ENCODE measurements at regions not wholly inside any gene's neighbourhood (a gene's known extent, or its start where the extent isn't known, plus 50 kb on each side); places are given as distances from the start of the nearest gene placed in this dataset.

DNA sequence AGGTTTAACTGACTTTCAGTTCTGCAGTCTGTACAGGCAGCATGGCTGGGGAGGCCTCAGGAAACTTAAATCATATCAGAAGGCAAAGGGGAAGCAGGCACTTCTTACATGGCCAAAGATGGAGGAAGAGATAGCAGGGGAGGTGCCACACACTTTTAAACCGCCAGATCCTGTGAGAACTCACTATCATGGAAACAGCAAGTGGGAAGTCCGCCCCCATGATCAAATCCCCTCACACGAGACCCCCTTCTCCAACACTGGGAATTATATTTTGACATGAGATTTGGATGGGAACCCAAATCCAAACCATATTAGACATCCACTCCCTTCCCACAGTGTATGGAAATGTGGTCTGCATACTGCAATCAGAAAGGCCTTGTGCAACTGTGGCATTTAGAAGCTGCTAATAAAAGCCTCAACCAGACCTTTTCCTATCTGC is 148.2 kb downstream of the FCRL5 start:
- Histone ChIP-seq H3K36me3 (ENCODE audit: control insufficient read depth, insufficient read depth, low read length) (no peaks in the 10 kb centered on the region; the same call in 1 of the 2 replicates), H3K9me3 (no peaks in the 10 kb centered on the region), H3K4me3 (ENCODE audit: low read depth, low read length) (no peak overlapping the region), H3K4me1 (peaks cover 7% of the 10 kb centered on the region; the same call in 1 of the 2 replicates), H3K27me3 (replicated peaks; ENCODE audit: control insufficient read depth, insufficient read depth, low read length) (no peaks in the 10 kb centered on the region)
- BruUV-seq (replicated peaks): no TSS peak
- no peak for DNase-seq
- CTCF ChIA-PET: no interaction called here
- no peaks in the 10 kb centered on the region for H3K36me3 Mint-ChIP-seq (ENCODE audit: insufficient read depth, unreplicated experiment)
- H3K9me3 Mint-ChIP-seq (ENCODE audit: unreplicated experiment): no peaks in the 10 kb centered on the region
- POLR2A ChIA-PET: no interaction called here
- H3K4me3 Mint-ChIP-seq (ENCODE audit: unreplicated experiment): no peak overlapping the region
- intact Hi-C loops (cut with micrococcal nuclease; ENCODE audit: unreplicated experiment): no loop called here
- no peaks in the 10 kb centered on the region for H3K4me1 Mint-ChIP-seq (ENCODE audit: low read depth, unreplicated experiment)
- no peak overlapping the region for H3K27ac Mint-ChIP-seq (ENCODE audit: unreplicated experiment)
- no peaks in the 10 kb centered on the region for H3K27me3 Mint-ChIP-seq (ENCODE audit: insufficient read depth, unreplicated experiment)
- TF ChIP-seq, protein P1, sequence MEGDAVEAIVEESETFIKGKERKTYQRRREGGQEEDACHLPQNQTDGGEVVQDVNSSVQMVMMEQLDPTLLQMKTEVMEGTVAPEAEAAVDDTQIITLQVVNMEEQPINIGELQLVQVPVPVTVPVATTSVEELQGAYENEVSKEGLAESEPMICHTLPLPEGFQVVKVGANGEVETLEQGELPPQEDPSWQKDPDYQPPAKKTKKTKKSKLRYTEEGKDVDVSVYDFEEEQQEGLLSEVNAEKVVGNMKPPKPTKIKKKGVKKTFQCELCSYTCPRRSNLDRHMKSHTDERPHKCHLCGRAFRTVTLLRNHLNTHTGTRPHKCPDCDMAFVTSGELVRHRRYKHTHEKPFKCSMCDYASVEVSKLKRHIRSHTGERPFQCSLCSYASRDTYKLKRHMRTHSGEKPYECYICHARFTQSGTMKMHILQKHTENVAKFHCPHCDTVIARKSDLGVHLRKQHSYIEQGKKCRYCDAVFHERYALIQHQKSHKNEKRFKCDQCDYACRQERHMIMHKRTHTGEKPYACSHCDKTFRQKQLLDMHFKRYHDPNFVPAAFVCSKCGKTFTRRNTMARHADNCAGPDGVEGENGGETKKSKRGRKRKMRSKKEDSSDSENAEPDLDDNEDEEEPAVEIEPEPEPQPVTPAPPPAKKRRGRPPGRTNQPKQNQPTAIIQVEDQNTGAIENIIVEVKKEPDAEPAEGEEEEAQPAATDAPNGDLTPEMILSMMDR (IDR thresholded peaks at IDR 0.05; ENCODE audit: insufficient read depth in 1 of 2, low read depth in 1 of 2, low read length in 1 of 2, severe bottlenecking in 1 of 2, unreplicated experiment in 1 of 2): no peak

DNA sequence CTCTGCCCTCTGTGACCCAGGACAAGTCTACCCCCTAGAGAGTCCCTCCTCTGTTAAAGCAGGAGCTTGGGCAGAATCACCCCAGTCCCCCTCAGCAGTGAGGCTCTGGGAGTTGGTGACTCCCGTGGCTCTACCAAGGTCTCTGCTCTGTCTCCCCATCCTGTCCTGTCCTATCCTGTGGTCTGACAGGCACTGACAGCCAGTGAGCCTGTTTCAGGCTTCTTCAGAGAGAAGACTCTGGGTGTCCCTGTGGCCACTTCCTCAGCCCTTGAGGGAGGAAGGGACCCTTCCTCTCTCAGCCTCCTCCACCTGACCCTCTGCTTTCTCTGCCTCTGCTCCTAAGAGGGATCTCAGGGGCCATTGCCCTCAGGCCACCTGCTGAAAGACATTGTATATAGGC is 148.7 kb downstream of the FCRL5 start:
- Mint-ChIP-seq H3K4me1 (ENCODE audit: low read depth, unreplicated experiment) (no peaks in the 10 kb centered on the region), H3K27ac (ENCODE audit: unreplicated experiment) (no peak overlapping the region), H3K9me3 (ENCODE audit: unreplicated experiment) (no peaks in the 10 kb centered on the region), H3K27me3 (ENCODE audit: insufficient read depth, unreplicated experiment) (no peaks in the 10 kb centered on the region), H3K4me3 (ENCODE audit: unreplicated experiment) (no peak overlapping the region), H3K36me3 (ENCODE audit: insufficient read depth, unreplicated experiment) (no peaks in the 10 kb centered on the region)
- Histone ChIP-seq H3K4me1 (peaks cover 7% of the 10 kb centered on the region; the same call in 1 of the 2 replicates), H3K27me3 (replicated peaks; ENCODE audit: control insufficient read depth, insufficient read depth, low read length) (no peaks in the 10 kb centered on the region), H3K4me3 (ENCODE audit: low read depth, low read length) (no peak overlapping the region), H3K36me3 (ENCODE audit: control insufficient read depth, insufficient read depth, low read length) (no peaks in the 10 kb centered on the region; the same call in 1 of the 2 replicates), H3K9me3 (no peaks in the 10 kb centered on the region)
- DNase-seq: no peak
- intact Hi-C loops (cut with micrococcal nuclease; ENCODE audit: unreplicated experiment): no loop called here
- CTCF ChIA-PET: no interaction called here
- BruUV-seq (replicated peaks): no TSS peak
- TF ChIP-seq, protein P1 (IDR thresholded peaks at IDR 0.05; ENCODE audit: insufficient read depth in 1 of 2, low read depth in 1 of 2, low read length in 1 of 2, severe bottlenecking in 1 of 2, unreplicated experiment in 1 of 2): no peak
- POLR2A ChIA-PET: no interaction called here

DNA sequence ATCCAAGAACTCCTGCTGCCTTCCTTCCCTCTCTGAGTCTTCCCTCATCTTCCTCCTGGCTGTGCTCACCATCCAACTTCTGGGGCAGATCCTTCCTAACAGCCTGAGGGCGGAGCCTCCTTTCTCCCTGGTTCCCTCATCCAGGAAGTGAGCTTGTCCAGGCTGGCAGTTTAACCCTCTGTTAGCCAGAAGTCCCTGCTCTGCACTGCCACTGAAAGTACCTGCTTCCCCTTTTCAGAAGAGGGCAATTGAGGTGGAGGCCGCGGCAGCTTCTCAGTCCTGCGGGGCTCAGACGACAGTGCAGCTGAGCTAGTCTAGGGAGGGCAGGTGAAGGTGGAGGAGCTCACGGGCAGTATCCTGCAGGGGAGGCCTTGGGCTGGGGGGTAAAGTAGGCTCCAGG is 149.1 kb downstream of the FCRL5 start:
- H3K27me3 ChIP-seq (replicated peaks; ENCODE audit: control insufficient read depth, insufficient read depth, low read length): no peaks in the 10 kb centered on the region
- intact Hi-C loops (cut with micrococcal nuclease; ENCODE audit: unreplicated experiment): no loop called here
- H3K27me3 Mint-ChIP-seq (ENCODE audit: insufficient read depth, unreplicated experiment): no peaks in the 10 kb centered on the region
- no peaks in the 10 kb centered on the region for H3K9me3 ChIP-seq
- H3K4me1 Mint-ChIP-seq (ENCODE audit: low read depth, unreplicated experiment): no peaks in the 10 kb centered on the region
- TF ChIP-seq, protein P1 (IDR thresholded peaks at IDR 0.05; ENCODE audit: insufficient read depth in 1 of 2, low read depth in 1 of 2, low read length in 1 of 2, severe bottlenecking in 1 of 2, unreplicated experiment in 1 of 2): no peak
- H3K36me3 ChIP-seq (ENCODE audit: control insufficient read depth, insufficient read depth, low read length): no peaks in the 10 kb centered on the region; the same call in 1 of the 2 replicates
- no peaks in the 10 kb centered on the region for H3K36me3 Mint-ChIP-seq (ENCODE audit: insufficient read depth, unreplicated experiment)
- no peak overlapping the region for H3K4me3 ChIP-seq (ENCODE audit: low read depth, low read length)
- H3K9me3 Mint-ChIP-seq (ENCODE audit: unreplicated experiment): no peaks in the 10 kb centered on the region
- no peak overlapping the region for H3K4me3 Mint-ChIP-seq (ENCODE audit: unreplicated experiment)
- ChIA-PET CTCF (no interaction called here), POLR2A (no interaction called here)
- BruUV-seq (replicated peaks): no TSS peak
- peaks cover 7% of the 10 kb centered on the region; the same call in 1 of the 2 replicates for H3K4me1 ChIP-seq
- peak; percentile 35 to 51 for DNase-seq
- no peak overlapping the region for H3K27ac Mint-ChIP-seq (ENCODE audit: unreplicated experiment)

All from Caco-2 (cell line).